Gastroesophageal sphincter (tissue), 3 donors: ENCODE measurements at regions not wholly inside any gene's neighbourhood (a gene's known extent, or its start where the extent isn't known, plus 50 kb on each side); places are given as distances from the start of the nearest gene placed in this dataset.

Experiments used
- CTCF ChIP-seq, 4 experiments: fragments of 200-600 bp in 2 of 4; fragments of 450-650 bp in 2 of 4; sonication (generic) in 1 of 4; IDR thresholded peaks; one replicate each; pipeline ENCODE4 v1.5.1; 2017 to 2019; ENCODE audit warnings: antibody characterized with exemption in 4 of 4, mild to moderate bottlenecking in 2 of 4, moderate library complexity in 2 of 4
- EP300 ChIP-seq: sonication (generic); formaldehyde crosslinking; IDR thresholded peaks from one replicate; pipeline ENCODE4 v1.6.1; 2017; ENCODE audit warnings: antibody characterized with exemption, mild to moderate bottlenecking
- POLR2A ChIP-seq, 2 donors: fragments of 450-650 bp; IDR thresholded peaks; one replicate each; pipeline ENCODE4 v1.6.1; 2017; ENCODE audit warnings: antibody characterized with exemption in 2 of 2, mild to moderate bottlenecking in 2 of 2, moderate library complexity in 1 of 2

- no peak for TF ChIP-seq CTCF (IDR thresholded peaks at IDR 0.05)
- TF ChIP-seq POLR2A (IDR thresholded peaks at IDR 0.05): no peak
- TF ChIP-seq EP300: no peak
These were observed 923.4 kb downstream of the SOCS6 start for GRCh38 chr18:71212222-71212621.
